GM19455 (cell line): ENCODE measurements at regions not wholly inside any gene's neighbourhood (a gene's known extent, or its start where the extent isn't known, plus 50 kb on each side); places are given as distances from the start of the nearest gene placed in this dataset.

Source experiments
- ATAC-seq: cut with Tn5 transposase; IDR thresholded peaks from one replicate; pipeline ENCODE4 v1.9.1; 2021; ENCODE audit not compliant: unreplicated experiment

- ATAC-seq = no peak
Observed at GRCh38 chr6:4466769-4467480, 309.3 kb upstream of the CDYL start.

- ATAC-seq = no peak
Observed at GRCh38 chr6:4466261-4466660, 309.9 kb upstream of the CDYL start.

- no peak for ATAC-seq
Observed at GRCh38 chr6:4464638-4465037, 311.6 kb upstream of the CDYL start.

GRCh38 chr6:4463236-4463635, 313.0 kb upstream of the CDYL start:
- ATAC-seq = no peak

DNA sequence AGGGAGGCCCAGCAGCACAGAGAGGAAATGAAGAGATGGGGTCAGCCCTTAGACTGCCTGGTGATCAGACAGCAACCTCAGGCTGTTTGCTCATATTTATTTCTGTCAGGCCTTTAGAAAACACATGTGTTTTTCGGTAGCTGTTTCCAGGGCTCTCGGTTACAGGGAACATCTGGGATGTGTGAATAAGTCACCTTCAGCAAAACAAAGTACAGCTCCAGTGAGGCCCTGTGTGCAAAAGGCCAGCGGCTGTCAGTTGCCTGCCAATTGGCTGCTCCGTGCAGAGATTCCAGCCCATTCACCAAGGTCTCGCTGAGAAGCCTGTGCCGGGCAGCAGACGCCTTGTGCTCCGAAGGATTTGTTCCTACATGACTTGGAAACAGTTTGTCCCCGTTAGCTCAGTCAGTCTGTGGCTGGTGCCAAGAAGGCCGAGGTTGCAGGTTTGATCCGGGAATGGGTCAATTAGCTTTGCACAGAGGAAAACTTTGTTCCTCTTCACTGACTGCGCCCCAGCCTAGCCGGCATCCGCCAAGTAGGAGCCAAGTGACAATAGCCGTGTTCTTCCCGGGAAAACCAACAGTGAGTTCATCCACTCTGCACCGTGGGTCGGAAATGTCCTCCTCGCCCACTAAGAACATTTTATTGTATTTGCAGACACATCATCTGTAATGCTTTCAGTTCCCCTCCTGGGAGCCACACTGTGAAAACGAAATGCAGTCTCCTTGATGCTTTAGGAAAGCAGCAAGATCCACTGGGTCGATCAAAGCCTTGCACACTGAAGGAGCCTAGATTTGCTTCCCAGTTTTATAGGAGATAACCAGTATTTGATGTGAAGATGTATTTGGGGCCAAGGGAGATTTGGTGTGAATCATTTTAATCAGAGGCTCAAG, 315.4 kb upstream of the CDYL start:
- no peak for ATAC-seq

DNA sequence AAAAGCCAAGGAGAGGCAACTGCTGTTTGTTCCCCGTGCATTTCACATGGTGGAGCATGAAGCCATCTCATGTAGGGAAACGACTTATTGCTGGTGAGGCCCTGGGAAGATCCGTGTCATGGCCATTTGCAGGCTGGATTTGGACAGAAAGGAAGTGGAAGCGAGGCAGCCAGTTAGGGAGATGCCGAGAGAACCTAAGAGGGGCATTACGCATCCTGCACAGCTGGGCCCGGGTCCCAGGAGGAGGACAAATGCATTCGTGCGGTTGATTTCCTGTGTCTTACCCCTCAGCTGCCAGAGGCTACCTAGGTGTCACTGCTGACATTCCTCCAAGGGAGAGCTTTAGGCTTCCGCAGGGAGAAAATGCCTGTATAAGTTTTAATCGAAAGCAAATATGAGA, 316.2 kb upstream of the CDYL start:
- ATAC-seq = no peak

DNA sequence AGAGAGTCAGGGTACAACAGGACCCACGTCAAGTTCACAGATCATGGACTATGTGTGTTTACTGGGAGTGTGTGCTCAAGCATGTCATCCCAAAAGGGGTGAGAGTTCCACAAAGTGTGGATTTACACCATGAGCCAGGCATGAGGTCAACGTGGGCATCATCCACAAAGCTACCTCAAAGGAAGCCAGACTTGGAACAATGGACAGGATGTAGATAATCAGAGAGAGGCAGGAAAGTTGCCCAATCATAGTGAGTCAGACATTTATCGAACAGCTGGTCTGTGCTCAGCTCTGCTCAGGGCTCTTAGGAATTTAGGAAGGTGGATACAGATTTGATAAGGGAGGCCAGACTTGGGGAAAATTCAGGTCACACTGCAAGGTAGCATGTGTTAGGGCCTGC, 317.2 kb upstream of the CDYL start:
- ATAC-seq = no peak

- ATAC-seq = no peak
Observed at GRCh38 chr6:4451718-4452117, 316.3 kb upstream of the ECI2 start.

DNA sequence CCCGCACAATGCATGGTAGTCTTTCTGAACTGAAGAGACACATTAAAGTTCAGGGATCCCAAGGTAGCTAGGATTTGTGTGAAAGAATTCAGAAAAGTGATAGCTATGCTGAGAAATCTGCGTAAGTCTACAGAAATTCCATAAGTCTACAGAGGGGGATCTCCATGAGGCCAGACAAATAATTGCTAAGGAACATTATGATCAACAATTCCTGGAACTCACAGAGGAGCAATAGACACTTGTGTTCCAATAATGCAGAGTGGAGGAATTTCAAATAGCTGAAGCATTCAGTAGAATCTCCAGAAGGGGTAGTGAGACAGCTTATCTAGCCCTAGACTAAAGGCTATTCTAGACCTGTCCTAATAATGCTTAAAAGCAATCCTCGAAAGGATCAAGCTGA, 315.7 kb upstream of the ECI2 start:
- no peak for ATAC-seq

DNA sequence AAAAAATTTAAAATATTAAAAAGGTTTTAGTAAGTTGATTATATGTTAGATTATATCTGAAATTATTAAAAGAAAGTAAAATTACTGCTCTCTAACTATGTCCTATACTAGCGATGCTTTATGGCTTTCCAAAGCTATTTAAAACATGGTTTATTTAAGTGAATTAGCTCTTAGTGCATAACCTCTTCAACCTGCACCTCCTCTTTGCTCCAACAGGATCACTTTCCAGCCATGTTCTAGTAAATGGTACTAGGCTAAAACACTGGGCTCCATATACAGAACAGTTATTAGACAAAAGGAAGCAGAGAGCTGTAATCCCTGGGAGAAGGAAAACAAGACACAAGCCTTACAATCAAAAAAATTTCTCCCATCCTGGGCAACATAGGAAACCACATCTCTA, 314.9 kb upstream of the ECI2 start:
- ATAC-seq = no peak

- no peak for ATAC-seq
Observed at GRCh38 chr6:4449409-4449808, 314.0 kb upstream of the ECI2 start.

DNA sequence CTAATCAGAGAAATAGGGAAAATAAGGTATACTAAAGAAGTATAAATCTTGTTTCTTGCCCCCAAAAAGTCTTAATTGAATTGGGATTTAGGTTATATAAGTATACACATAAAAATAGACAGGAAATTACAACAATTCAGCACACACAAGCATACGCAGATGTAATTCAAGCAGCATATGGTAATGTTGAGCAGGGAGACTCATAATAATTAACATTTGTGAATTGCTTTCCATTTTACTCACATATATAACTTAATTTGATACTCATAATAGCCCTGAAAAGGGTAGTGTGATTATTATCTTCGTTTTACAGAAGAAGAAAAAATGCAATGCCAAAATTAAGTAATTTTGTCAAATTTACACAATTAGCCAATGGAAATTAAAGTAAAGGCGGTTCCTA, 313.5 kb upstream of the ECI2 start:
- no peak for ATAC-seq

- ATAC-seq = no peak
Observed at GRCh38 chr6:4447639-4448330, 312.4 kb upstream of the ECI2 start.

GRCh38 chr6:4446982-4447381, 311.6 kb upstream of the ECI2 start:
- ATAC-seq = no peak

GRCh38 chr6:4441981-4442434, 306.6 kb upstream of the ECI2 start:
- ATAC-seq = no peak

DNA sequence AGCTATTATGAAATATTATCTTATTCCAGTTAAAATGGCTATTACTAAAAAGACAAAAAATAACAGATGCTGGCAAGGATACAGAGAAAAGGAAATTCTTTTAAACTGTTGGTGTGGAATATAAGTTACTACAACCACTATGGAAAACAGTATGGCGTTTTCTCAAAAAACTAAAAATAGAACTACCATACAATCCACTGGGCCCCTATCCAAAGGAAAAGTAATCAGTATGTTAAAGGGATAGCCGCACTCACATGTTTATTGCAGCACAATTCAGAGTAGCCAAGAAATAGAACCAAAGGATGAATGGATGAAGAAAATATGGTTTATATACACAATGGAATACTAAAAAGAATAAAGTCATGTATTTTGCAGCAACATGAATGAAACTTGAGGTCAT, 303.8 kb upstream of the ECI2 start:
- no peak for ATAC-seq

DNA sequence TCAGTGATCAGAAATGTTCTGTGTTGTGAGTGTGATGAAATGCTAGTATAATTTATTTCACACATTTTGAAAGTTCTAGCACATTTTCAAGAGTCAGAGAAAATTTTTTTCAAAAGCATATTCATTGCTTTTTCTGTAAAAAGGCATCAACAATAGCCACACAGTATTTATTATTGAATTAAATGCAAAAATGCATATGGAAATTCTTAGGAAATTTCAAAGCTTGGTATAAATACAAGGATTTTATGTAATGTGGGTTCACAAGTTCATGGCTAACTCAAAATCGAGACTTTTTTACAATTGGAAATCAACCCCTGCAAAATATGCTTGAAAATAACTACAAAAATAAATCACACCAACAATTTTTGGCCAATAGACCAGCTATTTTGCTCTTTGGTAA, 302.0 kb upstream of the ECI2 start:
- no peak for ATAC-seq

DNA sequence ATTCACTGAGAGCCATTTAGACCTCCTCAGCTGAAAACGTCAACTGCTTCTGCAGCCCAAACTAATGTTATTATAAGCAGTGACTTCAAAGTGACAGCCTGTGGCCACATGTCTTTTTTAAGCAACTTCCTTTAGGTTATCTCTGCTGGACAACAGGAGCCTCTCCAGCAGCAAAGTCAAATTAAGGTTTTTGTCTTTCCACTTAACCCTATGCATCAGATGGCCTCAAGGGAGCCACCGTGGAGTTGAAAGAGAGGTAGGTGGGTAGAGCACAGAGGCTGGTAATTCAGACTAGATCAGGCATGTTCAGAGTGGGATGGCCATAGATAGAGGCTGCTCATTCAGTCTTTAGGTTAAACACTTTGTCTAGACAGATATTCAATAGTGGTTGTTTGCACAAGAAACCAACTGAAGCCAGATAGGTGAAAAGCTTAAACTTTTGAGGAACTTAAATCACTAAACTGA, 300.6 kb upstream of the ECI2 start:
- no peak for ATAC-seq

DNA sequence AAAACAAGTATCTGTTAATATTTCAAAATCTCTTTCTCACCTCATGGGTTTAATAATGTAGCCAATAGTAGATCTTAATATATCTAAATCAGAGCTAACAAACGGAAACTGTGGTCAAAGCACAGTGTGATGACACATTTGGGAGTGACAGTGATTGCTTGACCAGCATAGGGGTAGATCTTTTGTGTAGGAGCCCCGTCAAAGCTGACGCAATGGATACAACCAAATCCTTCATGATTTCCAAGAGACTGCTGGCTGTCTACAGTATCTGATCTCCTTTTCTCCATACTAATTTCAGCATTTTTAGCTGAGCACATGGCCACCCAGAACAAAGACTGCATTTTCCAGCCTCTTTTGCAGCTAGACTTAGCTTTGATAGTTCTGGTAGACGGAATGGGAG, 299.3 kb upstream of the ECI2 start:
- ATAC-seq = no peak

- no peak for ATAC-seq
Observed at GRCh38 chr6:4433199-4433598, 297.8 kb upstream of the ECI2 start.

GRCh38 chr6:4426968-4427367, 291.6 kb upstream of the ECI2 start:
- no peak for ATAC-seq

GRCh38 chr6:4421837-4422236, 286.5 kb upstream of the ECI2 start:
- no peak for ATAC-seq
